ENCODE measurements at regions not wholly inside any gene's neighbourhood (a gene's known extent, or its start where the extent isn't known, plus 50 kb on each side); places are given as distances from the start of the nearest gene placed in this dataset.

- no peak for DNase-seq
Measured at GRCh38 chr3:69531576-69532546, 146.0 kb upstream of the FRMD4B start.

- no peak for DNase-seq
Measured at GRCh38 chr3:69530554-69530953, 144.7 kb upstream of the FRMD4B start.

GRCh38 chr3:69527498-69527897, 141.6 kb upstream of the FRMD4B start:
- DNase-seq = no peak

- no peak for DNase-seq
Measured at GRCh38 chr3:69524816-69525215, 138.9 kb upstream of the FRMD4B start.

- no peak for DNase-seq
Measured at GRCh38 chr3:69521286-69521685, 135.4 kb upstream of the FRMD4B start.

- no peak for DNase-seq
Measured at GRCh38 chr3:69511361-69511760, 125.5 kb upstream of the FRMD4B start.

- no peak for DNase-seq
Measured at GRCh38 chr3:69510481-69511030, 124.7 kb upstream of the FRMD4B start.

GRCh38 chr3:69509288-69509687, 123.4 kb upstream of the FRMD4B start:
- DNase-seq = no peak

- DNase-seq = no peak
Measured at GRCh38 chr3:69505770-69506407, 120.0 kb upstream of the FRMD4B start.

- no peak for DNase-seq
Measured at GRCh38 chr3:69504232-69504631, 118.3 kb upstream of the FRMD4B start.

GRCh38 chr3:69500604-69501003, 114.7 kb upstream of the FRMD4B start:
- no peak for DNase-seq

GRCh38 chr3:69499899-69500421, 114.1 kb upstream of the FRMD4B start:
- no peak for DNase-seq

GRCh38 chr3:69499422-69499821, 113.5 kb upstream of the FRMD4B start:
- DNase-seq = no peak

- no peak for DNase-seq
Measured at GRCh38 chr3:69496856-69497255, 111.0 kb upstream of the FRMD4B start.

GRCh38 chr3:69494185-69494584, 108.3 kb upstream of the FRMD4B start:
- no peak for DNase-seq

GRCh38 chr3:69493157-69493556, 107.3 kb upstream of the FRMD4B start:
- no peak for DNase-seq

- no peak for DNase-seq
Measured at GRCh38 chr3:69491975-69492374, 106.1 kb upstream of the FRMD4B start.

GRCh38 chr3:69490971-69491370, 105.1 kb upstream of the FRMD4B start:
- no peak for DNase-seq

- DNase-seq = no peak
Measured at GRCh38 chr3:69490235-69490634, 104.3 kb upstream of the FRMD4B start.

- no peak for DNase-seq
Measured at GRCh38 chr3:69488026-69488425, 102.1 kb upstream of the FRMD4B start.

- DNase-seq = no peak
Measured at GRCh38 chr3:69485489-69485888, 99.6 kb upstream of the FRMD4B start.

- DNase-seq = no peak
Measured at GRCh38 chr3:69484507-69485393, 98.9 kb upstream of the FRMD4B start.

- DNase-seq = no peak
Measured at GRCh38 chr3:69483449-69483848, 97.6 kb upstream of the FRMD4B start.
